ENCODE measurements at regions not wholly inside any gene's neighbourhood (a gene's known extent, or its start where the extent isn't known, plus 50 kb on each side); places are given as distances from the start of the nearest gene placed in this dataset.

GRCh38 chr10:130429809-130430208 lies 293.6 kb downstream of the GLRX3 start:
- DNase-seq: no peak

GRCh38 chr10:130430291-130430690 lies 294.1 kb downstream of the GLRX3 start:
- no peak for DNase-seq

GRCh38 chr10:130430852-130431704 lies 294.9 kb downstream of the GLRX3 start:
- DNase-seq: no peak

GRCh38 chr10:130432271-130432670 lies 296.1 kb downstream of the GLRX3 start:
- DNase-seq: no peak

GRCh38 chr10:130432850-130433249 lies 296.7 kb downstream of the GLRX3 start:
- no peak for DNase-seq

GRCh38 chr10:130434446-130435385 lies 298.5 kb downstream of the GLRX3 start:
- DNase-seq: no peak

GRCh38 chr10:130435961-130436360 lies 299.8 kb downstream of the GLRX3 start:
- no peak for DNase-seq

- no peak for DNase-seq
Measured at GRCh38 chr10:130438861-130439260, 302.7 kb downstream of the GLRX3 start.

GRCh38 chr10:130439766-130440165 lies 303.6 kb downstream of the GLRX3 start:
- DNase-seq: no peak

- DNase-seq: no peak
Measured at GRCh38 chr10:130440494-130440893, 304.3 kb downstream of the GLRX3 start.

GRCh38 chr10:130440971-130441370 lies 304.8 kb downstream of the GLRX3 start:
- no peak for DNase-seq

- no peak for DNase-seq
Measured at GRCh38 chr10:130443066-130443465, 306.9 kb downstream of the GLRX3 start.

GRCh38 chr10:130453036-130453720 lies 317.0 kb downstream of the GLRX3 start:
- no peak for DNase-seq

- DNase-seq: no peak
Measured at GRCh38 chr10:130453721-130454542, 317.7 kb downstream of the GLRX3 start.

- no peak for DNase-seq
Measured at GRCh38 chr10:130454543-130455000, 318.4 kb downstream of the GLRX3 start.

- DNase-seq: no peak
Measured at GRCh38 chr10:130455111-130455695, 319.0 kb downstream of the GLRX3 start.

GRCh38 chr10:130455791-130456190 lies 319.6 kb downstream of the GLRX3 start:
- DNase-seq: no peak

GRCh38 chr10:130456616-130457015 lies 320.4 kb downstream of the GLRX3 start:
- no peak for DNase-seq

- DNase-seq: no peak
Measured at GRCh38 chr10:130458509-130458908, 322.3 kb downstream of the GLRX3 start.

- no peak for DNase-seq
Measured at GRCh38 chr10:130459011-130459410, 322.8 kb downstream of the GLRX3 start.

Data from muscle of arm (tissue), 1 donor.